ENCODE measurements at regions not wholly inside any gene's neighbourhood (a gene's known extent, or its start where the extent isn't known, plus 50 kb on each side); places are given as distances from the start of the nearest gene placed in this dataset.
"Not testable (repeated sequence)": the region's sequence is repeated elsewhere in the genome, so short reads cannot be mapped to it uniquely, and the experiment has no call there.

- POLR2A ChIA-PET; H3K4me1 ChIP-seq (ENCODE audit: control insufficient read depth, extremely low read depth, insufficient read depth, low read length); H3K27ac ChIP-seq (ENCODE audit: insufficient read depth, low read depth, low read length); H3K79me2 ChIP-seq (ENCODE audit: control insufficient read depth, insufficient read depth, low read length); H3K9me3 ChIP-seq (replicated peaks; ENCODE audit: control insufficient read depth, insufficient read depth, low read length); H2AFZ ChIP-seq (ENCODE audit: low read depth, low read length); FAIRE-seq; BruUV-seq (replicated peaks); H3K36me3 ChIP-seq (ENCODE audit: control insufficient read depth in 2 of 2, extremely low read depth in 1 of 2, insufficient read depth in 2 of 2, low read length in 2 of 2); H3K4me2 ChIP-seq (ENCODE audit: insufficient read depth, low read length); intact Hi-C loops (cut with micrococcal nuclease); H3K27me3 ChIP-seq (ENCODE audit: control insufficient read depth in 2 of 2, insufficient read depth in 2 of 2, low read length in 2 of 2); H3K9ac ChIP-seq (replicated peaks; ENCODE audit: extremely low read depth, insufficient read depth, low read length); H3K4me3 ChIP-seq (replicated peaks in 1 of 3; ENCODE audit: insufficient read depth in 1 of 3, low read depth in 1 of 3, low read length in 3 of 3); H4K20me1 ChIP-seq (replicated peaks; ENCODE audit: control insufficient read depth, extremely low read depth, insufficient read depth, low read length); CTCF ChIA-PET; H3K9me1 ChIP-seq (replicated peaks; ENCODE audit: control insufficient read depth, extremely low read depth, insufficient read depth, low read length); dilution Hi-C loops (cut with MboI; ENCODE audit: extremely low pct_ligation_motif_present, low sequenced_read_pairs); DNase-seq (ENCODE audit: low read depth, low spot score): not testable (repeated sequence)
Measured at GRCh38 chr17:34039213-34039612, 215.9 kb upstream of the CCL2 start.

DNA sequence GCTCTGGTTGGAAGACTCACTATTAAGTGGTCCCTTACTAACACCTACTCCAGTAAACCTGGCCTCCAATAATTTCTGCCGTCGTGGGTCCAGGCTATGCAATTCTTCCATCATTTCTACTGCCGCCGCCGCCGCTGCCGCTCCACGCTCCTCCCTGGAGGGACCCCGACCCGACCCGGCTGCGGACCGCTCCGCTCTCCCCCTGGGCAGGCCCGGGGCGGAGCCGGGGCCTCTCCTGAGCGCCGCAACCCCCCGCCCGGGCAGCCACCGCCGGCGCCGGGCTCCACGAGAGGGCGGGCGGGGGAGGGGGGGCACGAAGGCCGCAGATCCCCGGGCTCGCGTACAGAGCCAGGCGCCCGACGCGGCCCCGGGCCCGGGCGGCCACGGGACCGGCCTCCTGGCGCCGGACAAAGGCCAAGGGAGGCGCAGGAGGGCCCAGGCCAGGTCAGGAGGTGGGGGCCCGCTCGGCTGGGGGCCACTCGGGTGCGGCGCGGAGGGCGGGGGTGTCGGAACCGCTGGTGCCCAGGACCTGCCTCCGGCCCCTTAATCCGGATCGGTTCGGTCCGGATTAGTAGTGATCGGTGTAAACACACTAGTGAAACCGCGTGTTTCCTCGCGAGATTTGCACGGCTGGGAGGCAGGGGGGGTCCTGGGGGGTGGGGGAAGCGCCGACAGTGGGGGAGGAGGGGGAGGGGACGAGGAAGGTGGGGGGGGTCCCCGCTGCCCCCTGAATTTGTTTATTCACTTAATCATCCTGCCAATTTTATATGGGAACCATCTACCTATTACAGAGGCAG, 215.1 kb upstream of the CCL2 start:
- H4K20me1 ChIP-seq (replicated peaks; ENCODE audit: control insufficient read depth, extremely low read depth, insufficient read depth, low read length); CTCF ChIA-PET; H3K27ac ChIP-seq (ENCODE audit: insufficient read depth, low read depth, low read length); H3K9me3 ChIP-seq (replicated peaks; ENCODE audit: control insufficient read depth, insufficient read depth, low read length); H2AFZ ChIP-seq (ENCODE audit: low read depth, low read length); H3K79me2 ChIP-seq (ENCODE audit: control insufficient read depth, insufficient read depth, low read length); H3K9ac ChIP-seq (replicated peaks; ENCODE audit: extremely low read depth, insufficient read depth, low read length); H3K9me1 ChIP-seq (replicated peaks; ENCODE audit: control insufficient read depth, extremely low read depth, insufficient read depth, low read length); BruUV-seq (replicated peaks); POLR2A ChIA-PET; H3K27me3 ChIP-seq (ENCODE audit: control insufficient read depth in 2 of 2, insufficient read depth in 2 of 2, low read length in 2 of 2); H3K4me2 ChIP-seq (ENCODE audit: insufficient read depth, low read length); H3K4me1 ChIP-seq (ENCODE audit: control insufficient read depth, extremely low read depth, insufficient read depth, low read length); H3K36me3 ChIP-seq (ENCODE audit: control insufficient read depth in 2 of 2, extremely low read depth in 1 of 2, insufficient read depth in 2 of 2, low read length in 2 of 2); H3K4me3 ChIP-seq (replicated peaks in 1 of 3; ENCODE audit: insufficient read depth in 1 of 3, low read depth in 1 of 3, low read length in 3 of 3); DNase-seq (ENCODE audit: low read depth, low spot score); dilution Hi-C loops (cut with MboI; ENCODE audit: extremely low pct_ligation_motif_present, low sequenced_read_pairs); intact Hi-C loops (cut with micrococcal nuclease): not testable (repeated sequence)
- FAIRE-seq = peak; percentile 47

Data from endothelial cell of umbilical vein (primary cell).